Gastrocnemius medialis (tissue), 4 donors: ENCODE measurements at regions not wholly inside any gene's neighbourhood (a gene's known extent, or its start where the extent isn't known, plus 50 kb on each side); places are given as distances from the start of the nearest gene placed in this dataset.

Experiments
- ATAC-seq, 2 donors: fragments of 150-250 bp; one replicate each; pipeline ENCODE4 v1.9.1; 2016
- DNase-seq, 2 donors: peaks; one replicate each; pipeline ENCODE4 v3.0.0-alpha.2; 2019
- H3K27ac ChIP-seq, 4 donors: fragments of 200-600 bp; sonication (generic); 1 replicate in 1 of 4; 2 replicates in 3 of 4; pipeline ENCODE4 v1.5.1; 2016 to 2018; ENCODE audit warnings: mild to moderate bottlenecking in 2 of 4, moderate library complexity in 1 of 4
- H3K27me3 ChIP-seq, 3 donors: fragments of 200-600 bp; sonication (generic) in 2 of 3; 1 replicate in 1 of 3; 2 replicates in 2 of 3; pipeline versions ENCODE4 v1.5.1 to v1.6.0; 2016 to 2019; ENCODE audit warnings: mild to moderate bottlenecking in 1 of 3, moderate library complexity in 1 of 3
- H3K36me3 ChIP-seq, 2 donors: fragments of 200-600 bp; sonication (generic) in 1 of 2; one replicate each; pipeline ENCODE4 v1.5.1; 2017 to 2018
- H3K4me1 ChIP-seq, 2 donors: fragments of 200-600 bp; sonication (generic) in 1 of 2; one replicate each; pipeline ENCODE4 v1.5.1; 2016 to 2017; ENCODE audit warnings: mild to moderate bottlenecking in 2 of 2
- H3K4me3 ChIP-seq, 4 donors: fragments of 200-600 bp; sonication (generic) in 3 of 4; 1 replicate in 1 of 4; 2 replicates in 3 of 4; pipeline ENCODE4 v1.5.1; 2016 to 2019; ENCODE audit warnings: mild to moderate bottlenecking in 2 of 4
- H3K9me3 ChIP-seq, 3 donors: fragments of 200-600 bp; sonication (generic) in 2 of 3; 1 replicate in 1 of 3; 2 replicates in 2 of 3; pipeline ENCODE4 v1.5.1; 2016 to 2019
- CTCF ChIP-seq, 5 experiments: fragments of 450-650 bp in 3 of 5; fragments of 200-600 bp in 2 of 5; sonication (generic) in 2 of 5; IDR thresholded peaks in 4 of 5; conservative IDR thresholded peaks in 1 of 5; 1 replicate in 4 of 5; 2 replicates in 1 of 5; pipeline ENCODE4 v1.5.1; 2016 to 2019; ENCODE audit warnings: antibody characterized with exemption in 5 of 5, mild to moderate bottlenecking in 3 of 5, moderate library complexity in 3 of 5
- POLR2A ChIP-seq, 2 donors: fragments of 450-650 bp; IDR thresholded peaks; one replicate each; pipeline ENCODE4 v1.6.1; 2017; ENCODE audit warnings: antibody characterized with exemption in 2 of 2, mild to moderate bottlenecking in 2 of 2, moderate library complexity in 2 of 2
- in situ Hi-C, 4 donors: fragments of 200-750 bp; cut with MboI; loops; one replicate each; pipeline versions ENCODE4 v1.15.0 to v1.8.0; 2017; ENCODE audit warnings: low sequenced_read_pairs in 4 of 4
- intact Hi-C: fragments of 100-400 bp; cut with DNase I; formaldehyde crosslinking; loops from one replicate; pipeline ENCODE4 v1.15.1; 2023; ENCODE audit warnings: low total_unique reads

DNA sequence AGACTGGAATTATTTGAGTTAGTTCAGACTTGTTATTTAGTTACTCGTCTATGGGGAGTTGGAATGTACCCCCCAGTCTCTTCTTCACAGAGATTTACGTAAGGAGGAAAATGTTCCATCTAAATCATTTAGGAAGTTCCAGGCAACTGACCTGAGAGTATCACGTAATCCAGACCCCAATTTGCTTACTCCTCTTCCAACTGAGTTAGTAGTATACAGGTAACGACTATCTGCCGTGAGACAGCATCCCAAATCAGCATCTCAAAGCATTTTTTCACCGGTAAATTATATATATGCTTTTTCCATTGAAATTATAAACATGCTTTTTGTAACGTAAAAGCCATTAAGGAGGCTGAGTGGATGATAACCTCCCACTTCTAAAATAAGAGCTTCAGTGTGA is 214.3 kb upstream of the WSB1 start:
- DNase-seq (no peak), ATAC-seq (no peak)
- no peak for TF ChIP-seq CTCF (IDR thresholded peaks at IDR 0.05 in 4 of 5, conservative IDR thresholded peaks at IDR 0.05 in 1 of 5)
- in situ Hi-C loops: no loop called here
- H3K36me3 ChIP-seq: no peaks in the 10 kb centered on the region
- no peak overlapping the region for H3K4me3 ChIP-seq
- H3K9me3 ChIP-seq: no peaks in the 10 kb centered on the region
- intact Hi-C loops: no loop called here
- H3K4me1 ChIP-seq: no peaks in the 10 kb centered on the region
- H3K27ac ChIP-seq: no peak overlapping the region
- H3K27me3 ChIP-seq: no peaks in the 10 kb centered on the region

- in situ Hi-C loops (no loop called here), intact Hi-C loops (no loop called here)
- H3K27ac ChIP-seq: no peak overlapping the region
- H3K9me3 ChIP-seq: no peaks in the 10 kb centered on the region
- H3K27me3 ChIP-seq: no peaks in the 10 kb centered on the region
- ATAC-seq (no peak), DNase-seq (no peak)
- TF ChIP-seq POLR2A (IDR thresholded peaks at IDR 0.05) (no peak), CTCF (IDR thresholded peaks at IDR 0.05 in 4 of 5, conservative IDR thresholded peaks at IDR 0.05 in 1 of 5) (no peak)
- H3K4me3 ChIP-seq: no peak overlapping the region
- no peaks in the 10 kb centered on the region for H3K36me3 ChIP-seq
- no peaks in the 10 kb centered on the region for H3K4me1 ChIP-seq
Measured at GRCh38 chr17:27081002-27081638, 212.8 kb upstream of the WSB1 start.

- no peaks in the 10 kb centered on the region for H3K27me3 ChIP-seq
- no peaks in the 10 kb centered on the region for H3K9me3 ChIP-seq
- no peaks in the 10 kb centered on the region for H3K4me1 ChIP-seq
- in situ Hi-C loops (no loop called here), intact Hi-C loops (no loop called here)
- TF ChIP-seq POLR2A (IDR thresholded peaks at IDR 0.05) (no peak), CTCF (IDR thresholded peaks at IDR 0.05 in 4 of 5, conservative IDR thresholded peaks at IDR 0.05 in 1 of 5) (no peak)
- ATAC-seq: no peak
- no peaks in the 10 kb centered on the region for H3K36me3 ChIP-seq
- no peak for DNase-seq
- no peak overlapping the region for H3K4me3 ChIP-seq
- no peak overlapping the region for H3K27ac ChIP-seq
Measured at GRCh38 chr17:27082023-27082774, 211.7 kb upstream of the WSB1 start.

- Histone ChIP-seq H3K27ac (no peak overlapping the region), H3K27me3 (no peaks in the 10 kb centered on the region), H3K36me3 (no peaks in the 10 kb centered on the region), H3K4me1 (no peaks in the 10 kb centered on the region), H3K4me3 (no peak overlapping the region), H3K9me3 (no peaks in the 10 kb centered on the region)
- ATAC-seq (no peak), DNase-seq (no peak)
- intact Hi-C loops (no loop called here), in situ Hi-C loops (no loop called here)
- TF ChIP-seq POLR2A (IDR thresholded peaks at IDR 0.05): no peak
Measured at GRCh38 chr17:27082775-27083154, 211.1 kb upstream of the WSB1 start.

DNA sequence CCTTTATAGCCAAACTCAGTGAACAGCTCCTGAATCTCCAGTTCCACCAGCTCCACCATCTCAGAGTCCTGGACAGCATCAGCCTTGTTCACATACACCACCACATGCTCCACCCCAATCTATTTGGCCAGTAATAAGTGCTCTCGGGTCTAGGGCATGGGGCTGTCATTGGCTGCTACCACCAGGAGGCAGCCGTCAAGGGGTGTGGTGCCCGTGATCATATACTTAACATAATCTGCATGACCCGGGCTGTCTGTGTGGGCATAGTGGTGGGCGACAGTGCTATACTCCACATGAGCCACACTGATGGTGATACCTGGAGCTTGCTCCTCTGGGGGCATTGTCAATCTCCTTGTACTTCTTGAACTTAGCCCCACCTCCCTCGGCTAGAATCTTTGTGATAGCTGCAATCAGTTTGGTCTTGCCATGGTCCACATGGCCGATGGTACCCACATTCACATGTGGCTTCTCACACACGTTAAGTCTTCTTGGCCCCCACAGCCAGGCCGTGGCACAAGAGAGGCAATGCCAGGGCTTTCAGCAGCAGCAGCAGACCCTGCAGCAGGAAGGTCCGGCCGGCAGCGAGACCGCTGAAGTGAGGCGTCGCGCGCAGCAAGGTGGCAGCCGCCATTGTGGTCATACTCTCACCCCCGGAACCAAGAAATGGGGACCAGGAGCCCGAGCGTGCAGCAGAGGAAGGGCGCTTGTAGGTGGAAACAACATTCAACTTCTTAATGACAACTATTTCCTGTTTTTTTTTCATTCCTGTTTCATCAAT is 210.3 kb upstream of the WSB1 start:
- no peaks in the 10 kb centered on the region for H3K36me3 ChIP-seq
- TF ChIP-seq POLR2A (IDR thresholded peaks at IDR 0.05) (no peak), CTCF (IDR thresholded peaks at IDR 0.05 in 4 of 5, conservative IDR thresholded peaks at IDR 0.05 in 1 of 5) (no peak)
- no peaks in the 10 kb centered on the region for H3K9me3 ChIP-seq
- H3K27me3 ChIP-seq: no peaks in the 10 kb centered on the region
- DNase-seq (no peak), ATAC-seq (no peak)
- no peak overlapping the region for H3K27ac ChIP-seq
- H3K4me3 ChIP-seq: no peak overlapping the region
- in situ Hi-C loops (no loop called here), intact Hi-C loops (no loop called here)
- no peaks in the 10 kb centered on the region for H3K4me1 ChIP-seq
